ENCODE measurements at regions not wholly inside any gene's neighbourhood (a gene's known extent, or its start where the extent isn't known, plus 50 kb on each side); places are given as distances from the start of the nearest gene placed in this dataset.

DNA sequence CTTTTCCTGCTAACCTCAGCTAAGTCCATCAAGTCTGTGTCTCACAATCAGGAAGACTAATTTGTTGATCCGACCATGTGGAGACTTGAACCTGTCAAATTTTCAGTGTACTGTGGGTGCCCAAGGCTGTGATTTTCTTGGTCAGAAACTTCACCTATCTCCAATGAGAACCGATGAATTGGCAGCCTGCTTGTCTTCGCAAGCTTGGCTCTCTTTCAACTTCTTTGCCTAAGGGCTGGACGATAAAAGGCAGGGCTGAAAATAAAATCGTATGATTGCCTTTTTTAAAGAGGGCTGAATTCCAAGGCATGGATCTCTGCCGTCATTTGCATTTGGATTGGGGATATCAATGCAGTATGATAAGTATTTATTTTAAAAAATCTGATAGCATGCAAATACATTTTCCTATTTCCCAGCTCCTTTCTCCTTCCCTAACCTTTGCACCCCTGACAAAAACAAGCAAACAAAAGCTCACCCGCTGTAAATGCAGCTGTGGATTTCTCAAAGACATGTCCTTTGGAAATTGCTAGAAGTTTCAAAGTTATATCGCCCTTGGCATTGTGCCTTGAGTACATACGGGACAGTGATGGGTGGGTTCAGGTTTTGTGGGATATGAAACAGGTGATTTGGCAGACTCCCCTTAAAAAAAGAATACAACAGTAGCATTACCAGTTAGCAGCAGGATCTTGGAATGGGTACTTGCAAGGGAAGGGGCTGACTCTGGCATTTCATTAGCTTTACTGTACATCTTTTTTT lies 80.6 kb downstream of the NPTX2 start:
- no CpG with 5 or more reads among the region's 9 CpGs for WGBS (ENCODE audit: extremely low coverage, insufficient read length, low lambda C conversion rate)

More for the DNA sequence above, 80.6 kb downstream of the NPTX2 start:
- no peak overlapping the region for H3K4ac ChIP-seq (ENCODE audit: low read depth, low read length)
- no peak overlapping the region for H2AK5ac ChIP-seq (ENCODE audit: insufficient read length, low read length)
- no peak overlapping the region for H3T11ph ChIP-seq (ENCODE audit: low read length)
- no peak overlapping the region for H2BK5ac ChIP-seq (ENCODE audit: insufficient read length, low read length)
- TF ChIP-seq, protein P1, sequence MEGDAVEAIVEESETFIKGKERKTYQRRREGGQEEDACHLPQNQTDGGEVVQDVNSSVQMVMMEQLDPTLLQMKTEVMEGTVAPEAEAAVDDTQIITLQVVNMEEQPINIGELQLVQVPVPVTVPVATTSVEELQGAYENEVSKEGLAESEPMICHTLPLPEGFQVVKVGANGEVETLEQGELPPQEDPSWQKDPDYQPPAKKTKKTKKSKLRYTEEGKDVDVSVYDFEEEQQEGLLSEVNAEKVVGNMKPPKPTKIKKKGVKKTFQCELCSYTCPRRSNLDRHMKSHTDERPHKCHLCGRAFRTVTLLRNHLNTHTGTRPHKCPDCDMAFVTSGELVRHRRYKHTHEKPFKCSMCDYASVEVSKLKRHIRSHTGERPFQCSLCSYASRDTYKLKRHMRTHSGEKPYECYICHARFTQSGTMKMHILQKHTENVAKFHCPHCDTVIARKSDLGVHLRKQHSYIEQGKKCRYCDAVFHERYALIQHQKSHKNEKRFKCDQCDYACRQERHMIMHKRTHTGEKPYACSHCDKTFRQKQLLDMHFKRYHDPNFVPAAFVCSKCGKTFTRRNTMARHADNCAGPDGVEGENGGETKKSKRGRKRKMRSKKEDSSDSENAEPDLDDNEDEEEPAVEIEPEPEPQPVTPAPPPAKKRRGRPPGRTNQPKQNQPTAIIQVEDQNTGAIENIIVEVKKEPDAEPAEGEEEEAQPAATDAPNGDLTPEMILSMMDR (conservative IDR thresholded peaks at IDR 0.05) = no peak
- H3K79me2 ChIP-seq (ENCODE audit: insufficient read depth, low read length) = no peaks in the 10 kb centered on the region
- no peak overlapping the region for H3K4me2 ChIP-seq (ENCODE audit: insufficient read depth, insufficient read length, low read length)
- Mint-ChIP-seq H3K4me1 (no peaks in the 10 kb centered on the region), H3K9me3 (peaks cover 29 to 31% of the 10 kb centered on the region in 2 experiments), H3K4me3 (no peak overlapping the region), H3K36me3 (ENCODE audit: insufficient read depth in 1 of 3, low read depth in 3 of 3) (peaks cover 0 to 9% (median 4%) of the 10 kb centered on the region in 3 experiments; a peak in 4 of 7 replicates), H3K27me3 (ENCODE audit: low read depth) (peaks cover 20% of the 10 kb centered on the region), H3K27ac (no peak overlapping the region)
- H3K56ac ChIP-seq (ENCODE audit: insufficient read length, low read depth, low read length) = no peak overlapping the region
- no peak overlapping the region for H2BK120ac ChIP-seq (ENCODE audit: low read depth, low read length, poor library complexity, severe bottlenecking)
- no peak overlapping the region for H4K5ac ChIP-seq (ENCODE audit: insufficient read length, low read depth, low read length)
- H3K9ac ChIP-seq (ENCODE audit: extremely low read depth, insufficient read length, low read length) = no peak overlapping the region
- no peak overlapping the region for H4K8ac ChIP-seq (replicated peaks; ENCODE audit: insufficient read length, low read depth, low read length)
- H3K23me2 ChIP-seq (ENCODE audit: insufficient read length, low read depth, low read length, poor library complexity, severe bottlenecking) = no peaks in the 10 kb centered on the region
- peaks cover 9% of the 10 kb centered on the region for H3K9me3 ChIP-seq (ENCODE audit: control insufficient read depth, low read depth, low read length)
- H3K14ac ChIP-seq (ENCODE audit: insufficient read depth, low read length) = no peak overlapping the region
- no peaks in the 10 kb centered on the region for H3K27me3 ChIP-seq (ENCODE audit: insufficient read depth, low read length)
- DNase-seq = no peak
- no peaks in the 10 kb centered on the region for H3K79me1 ChIP-seq (ENCODE audit: insufficient read depth, low read depth, low read length, poor library complexity, severe bottlenecking)
- H2BK12ac ChIP-seq (ENCODE audit: insufficient read length, low read depth, low read length) = no peak overlapping the region
- no peaks in the 10 kb centered on the region for H3K4me1 ChIP-seq (ENCODE audit: insufficient read depth, low read length)
- H3K27ac ChIP-seq (ENCODE audit: insufficient read length, low read depth, low read length) = no peak overlapping the region
- no peak overlapping the region for H2BK20ac ChIP-seq (ENCODE audit: low read depth, low read length, poor library complexity, severe bottlenecking)
- no peaks in the 10 kb centered on the region for H4K20me1 ChIP-seq (ENCODE audit: control insufficient read depth, insufficient read depth, insufficient read length)
- H3K23ac ChIP-seq (ENCODE audit: insufficient read length, low read depth, low read length) = no peak overlapping the region
- no peak overlapping the region for H4K91ac ChIP-seq (ENCODE audit: insufficient read length, low read depth, low read length)
- H2AFZ ChIP-seq (ENCODE audit: low read length) = no peak overlapping the region
- no peak overlapping the region for H3K18ac ChIP-seq (ENCODE audit: insufficient read length, low read depth, low read length)
- no peak overlapping the region for H2BK15ac ChIP-seq (ENCODE audit: low read depth, low read length)

Measured in H9 (cell line).